H1 (cell line): ENCODE measurements at regions not wholly inside any gene's neighbourhood (a gene's known extent, or its start where the extent isn't known, plus 50 kb on each side); places are given as distances from the start of the nearest gene placed in this dataset.

Experiments
- CTCF ChIA-PET: fragments of 300-600 bp; sonication (Branson Sonifier 250); formaldehyde crosslinking; loops from one replicate; lab custom pipeline; 2021; ENCODE audit not compliant: partially characterized antibody; lab: Charles Lee
- POLR2A ChIA-PET: fragments of 300-600 bp; sonication (Branson Sonifier 250); formaldehyde crosslinking; loops from one replicate; lab custom pipeline; 2021; ENCODE audit warnings: inconsistent platforms; ENCODE audit not compliant: partially characterized antibody; lab: Charles Lee
- DNase-seq, 2 experiments: peaks; one replicate each; pipeline versions ENCODE4 v3.0.0 to v3.0.0-alpha.2; 2010 to 2022; ENCODE audit warnings: low spot score in 2 of 2, low read depth in 1 of 2, mixed read lengths in 1 of 2
- FAIRE-seq: peaks from 2 replicates; lab custom pipeline; 2011; peaks lifted over from hg19 to GRCh38; lab: Jason Lieb, UNC
- H2AFZ ChIP-seq: 2 replicates; pipeline ENCODE4 v1.8.1; 2012; ENCODE audit warnings: low read length, inconsistent platforms
- H2AK5ac ChIP-seq: 2 replicates; pipeline ENCODE4 v1.6.1; 2013; ENCODE audit warnings: low read depth, low read length
- H2BK120ac ChIP-seq: replicated peaks from 2 replicates; pipeline ENCODE3; 2013; ENCODE audit warnings: low read depth, low read length, inconsistent platforms
- H2BK12ac ChIP-seq: 2 replicates; pipeline ENCODE4 v1.6.1; 2013; ENCODE audit warnings: low read depth, low read length
- H2BK15ac ChIP-seq: 2 replicates; pipeline ENCODE4 v1.6.1; 2013; ENCODE audit warnings: low read length
- H2BK20ac ChIP-seq: 2 replicates; pipeline ENCODE4 v1.6.1; 2013; ENCODE audit warnings: low read length
- H2BK5ac ChIP-seq: 2 replicates; pipeline ENCODE4 v1.6.1; 2013; ENCODE audit warnings: low read depth, low read length
- H3K14ac ChIP-seq: 2 replicates; pipeline ENCODE4 v1.6.1; 2013; ENCODE audit warnings: inconsistent platforms; ENCODE audit not compliant: insufficient read length
- H3K18ac ChIP-seq: 2 replicates; pipeline ENCODE4 v1.6.1; 2013; ENCODE audit warnings: low read length; ENCODE audit errors: extremely low read depth
- H3K23ac ChIP-seq: 2 replicates; pipeline ENCODE4 v1.6.1; 2013; ENCODE audit warnings: inconsistent platforms; ENCODE audit not compliant: insufficient read length
- H3K23me2 ChIP-seq: 2 replicates; pipeline ENCODE4 v1.6.1; 2013; ENCODE audit warnings: low read depth, low read length
- H3K27ac ChIP-seq: 2 replicates; pipeline ENCODE4 v1.6.1; 2011; ENCODE audit warnings: low read depth, low read length, inconsistent platforms
- H3K27me3 ChIP-seq, 4 experiments: replicated peaks in 1 of 4; 1 replicate in 1 of 4; 2 replicates in 3 of 4; pipeline versions ENCODE4 v1.6.1 to v1.8.1; 2011 to 2013; ENCODE audit warnings: low read length in 3 of 4, mild to moderate bottlenecking in 3 of 4, inconsistent platforms in 2 of 4, mixed read lengths in 2 of 4, moderate library complexity in 1 of 4; ENCODE audit not compliant: control insufficient read depth in 3 of 4, insufficient read depth in 3 of 4; ENCODE audit errors: extremely low read depth in 1 of 4
- H3K36me3 ChIP-seq, 4 experiments: 2 replicates each; pipeline versions ENCODE4 v1.6.1 to v1.8.1; 2011 to 2013; ENCODE audit warnings: mild to moderate bottlenecking in 4 of 4, low read length in 3 of 4, moderate library complexity in 2 of 4, control low read depth in 1 of 4, inconsistent platforms in 1 of 4; ENCODE audit not compliant: insufficient read depth in 4 of 4, control insufficient read depth in 2 of 4
- H3K4ac ChIP-seq: replicated peaks from 2 replicates; pipeline ENCODE3; 2013; ENCODE audit warnings: low read length, low read depth, mixed read lengths, inconsistent platforms; ENCODE audit not compliant: insufficient read length
- H3K4me1 ChIP-seq, 4 experiments: replicated peaks in 1 of 4; 1 replicate in 1 of 4; 2 replicates in 3 of 4; pipeline versions ENCODE4 v1.6.1 to v1.8.1; 2011 to 2013; ENCODE audit warnings: low read length in 3 of 4, inconsistent platforms in 2 of 4, mixed read lengths in 1 of 4; ENCODE audit not compliant: insufficient read depth in 4 of 4, control insufficient read depth in 3 of 4
- H3K4me2 ChIP-seq, 2 experiments: 2 replicates each; pipeline versions ENCODE4 v1.6.1 to v1.8.1; 2011 to 2013; ENCODE audit warnings: low read depth in 2 of 2, low read length in 2 of 2, control low read depth in 1 of 2, inconsistent platforms in 1 of 2, mild to moderate bottlenecking in 1 of 2; ENCODE audit not compliant: insufficient read depth in 1 of 2
- H3K4me3 ChIP-seq, 4 experiments: fragments of 200-600, 300-600 bp in 1 of 4; sonication (generic), shearing (Covaris generic), sonication (Bioruptor Twin) in 1 of 4; 2 replicates each; pipeline versions ENCODE4 v1.5.1 to v1.8.1; 2011 to 2016; ENCODE audit warnings: low read length in 4 of 4, low read depth in 3 of 4, control low read depth in 2 of 4, inconsistent platforms in 2 of 4, mild to moderate bottlenecking in 2 of 4, mixed read lengths in 1 of 4, moderate library complexity in 1 of 4; ENCODE audit not compliant: insufficient read depth in 2 of 4; ENCODE audit errors: extremely low read depth in 1 of 4
- H3K56ac ChIP-seq: replicated peaks from 2 replicates; pipeline ENCODE3; 2013; ENCODE audit warnings: low read depth, mild to moderate bottlenecking, mixed read lengths, low read length, inconsistent platforms; ENCODE audit not compliant: insufficient read length
- H3K79me1 ChIP-seq: 2 replicates; pipeline ENCODE4 v1.6.1; 2013; ENCODE audit warnings: low read depth, low read length, control low read depth
- H3K79me2 ChIP-seq, 2 experiments: 2 replicates each; pipeline versions ENCODE4 v1.6.1 to v1.8.1; 2012 to 2013; ENCODE audit warnings: low read length in 2 of 2, mild to moderate bottlenecking in 2 of 2, inconsistent platforms in 1 of 2; ENCODE audit not compliant: insufficient read depth in 2 of 2, control insufficient read depth in 1 of 2
- H3K9ac ChIP-seq, 4 experiments: replicated peaks in 1 of 4; 1 replicate in 1 of 4; 2 replicates in 3 of 4; pipeline versions ENCODE4 v1.6.1 to v1.8.1; 2011 to 2013; ENCODE audit warnings: low read depth in 3 of 4, low read length in 3 of 4, control low read depth in 2 of 4, mild to moderate bottlenecking in 2 of 4, moderate library complexity in 2 of 4, inconsistent platforms in 1 of 4; ENCODE audit errors: extremely low read depth in 1 of 4
- H3K9me3 ChIP-seq, 2 experiments: 2 replicates each; pipeline versions ENCODE4 v1.6.1 to v1.8.1; 2012 to 2013; ENCODE audit warnings: mild to moderate bottlenecking in 2 of 2, moderate library complexity in 2 of 2, control low read depth in 1 of 2, inconsistent platforms in 1 of 2, low read depth in 1 of 2, low read length in 1 of 2, mixed read lengths in 1 of 2; ENCODE audit not compliant: insufficient read depth in 2 of 2
- H4K20me1 ChIP-seq, 2 experiments: replicated peaks in 1 of 2; 2 replicates each; pipeline versions ENCODE3 to v1.8.1; 2011 to 2013; ENCODE audit warnings: inconsistent platforms in 2 of 2, low read length in 2 of 2, mild to moderate bottlenecking in 1 of 2; ENCODE audit not compliant: insufficient read depth in 2 of 2, control insufficient read depth in 1 of 2
- H4K5ac ChIP-seq: 2 replicates; pipeline ENCODE4 v1.6.1; 2013; ENCODE audit warnings: low read length, low read depth, mixed read lengths, inconsistent platforms; ENCODE audit not compliant: insufficient read length
- H4K8ac ChIP-seq: 2 replicates; pipeline ENCODE4 v1.8.0; 2013; ENCODE audit warnings: mild to moderate bottlenecking, moderate library complexity, low read length, inconsistent platforms; ENCODE audit not compliant: insufficient read depth; ENCODE audit errors: extremely low read depth
- H4K91ac ChIP-seq: replicated peaks from 2 replicates; pipeline ENCODE3; 2013; ENCODE audit warnings: low read length, mixed read lengths, inconsistent platforms; ENCODE audit not compliant: insufficient read length
- CREB1 ChIP-seq: IDR thresholded peaks from 2 replicates; pipeline ENCODE4 v1.6.1; 2012; ENCODE audit warnings: inconsistent platforms
- EP300 ChIP-seq, 2 experiments: IDR thresholded peaks; 1 replicate in 1 of 2; 2 replicates in 1 of 2; pipeline ENCODE4 v1.6.1; 2011 to 2012; ENCODE audit warnings: low read depth in 2 of 2, low read length in 2 of 2, mild to moderate bottlenecking in 2 of 2, borderline replicate concordance in 1 of 2, inconsistent platforms in 1 of 2, moderate library complexity in 1 of 2
- GABPA ChIP-seq: IDR thresholded peaks from 2 replicates; pipeline ENCODE4 v1.6.1; 2011; ENCODE audit warnings: mild to moderate bottlenecking, low read length, moderate library complexity, borderline replicate concordance; ENCODE audit not compliant: insufficient read depth
- ZNF274 ChIP-seq: IDR thresholded peaks from 2 replicates; pipeline ENCODE4 v1.7.0; 2012; ENCODE audit warnings: low read length, borderline replicate concordance; ENCODE audit errors: extremely low read depth
- WGBS, 2 experiments: shearing (Covaris generic) in 1 of 2; methylation state at CpG; one replicate each; pipeline versions ENCODE4 v1.1.6 to v1.1.7; 2013 to 2015; ENCODE audit warnings: low lambda C conversion rate in 2 of 2, mixed read lengths in 2 of 2, inconsistent platforms in 1 of 2, low coverage in 1 of 2, missing lambda C conversion rate in 1 of 2; ENCODE audit not compliant: insufficient replicate concordance in 2 of 2, insufficient coverage in 1 of 2, insufficient read length in 1 of 2; ENCODE audit errors: extremely low coverage in 1 of 2, missing lambda C conversion rate in 1 of 2; 5-methylcytosine and 5-hydroxymethylcytosine counted together

DNA sequence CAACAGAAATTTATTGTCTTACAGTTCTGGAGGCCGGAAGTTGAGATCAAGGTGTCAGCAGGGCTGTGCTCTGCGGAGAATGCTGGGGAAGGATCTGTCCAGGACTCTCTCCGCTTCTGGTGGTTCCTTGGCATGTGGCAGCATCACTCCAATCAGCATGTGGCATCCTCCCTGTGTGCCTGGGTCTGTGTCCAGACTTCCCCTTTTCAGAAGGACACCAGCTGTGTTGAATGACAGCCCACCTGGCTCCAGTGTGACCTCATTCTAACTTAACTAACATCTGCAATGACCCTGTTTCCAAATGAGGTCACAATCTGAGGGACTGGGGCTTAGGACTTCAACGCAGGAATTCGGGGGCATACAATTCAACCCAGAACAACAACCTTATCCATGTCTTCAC, 141.9 kb downstream of the BMS1 start:
- H4K20me1 ChIP-seq: no peaks in the 10 kb centered on the region
- H3K9ac ChIP-seq: no peak overlapping the region
- no peak for TF ChIP-seq ZNF274
- no peak for TF ChIP-seq GABPA
- TF ChIP-seq EP300 (IDR thresholded peaks at IDR 0.05; ENCODE audit: borderline replicate concordance in 1 of 2, low read depth in 2 of 2, low read length in 2 of 2): no peak
- no peak for TF ChIP-seq CREB1
- no peak overlapping the region for H2AFZ ChIP-seq
- CTCF ChIA-PET: no interaction called here
- H4K5ac ChIP-seq: no peak overlapping the region
- H3K27ac ChIP-seq: no peak overlapping the region
- H3K56ac ChIP-seq: no peak overlapping the region
- peak; percentile 77 for FAIRE-seq
- H2BK15ac ChIP-seq: no peak overlapping the region
- no peaks in the 10 kb centered on the region for H3K79me2 ChIP-seq
- peaks cover 0 to 14% (median 5%) of the 10 kb centered on the region in 4 experiments; a peak in 5 of 7 replicates for H3K4me1 ChIP-seq
- H3K4me3 ChIP-seq: no peak overlapping the region
- H3K23ac ChIP-seq: no peak overlapping the region
- no peak overlapping the region for H2BK20ac ChIP-seq
- 92% methylated on average over 5 of the region's 5 CpGs; no CpG with 5 or more reads in 1 of the 2 experiments for WGBS, 2 experiments
- no peak overlapping the region for H4K8ac ChIP-seq
- no peak overlapping the region for H2BK5ac ChIP-seq
- H3K23me2 ChIP-seq: no peaks in the 10 kb centered on the region
- H3K27me3 ChIP-seq: no peaks in the 10 kb centered on the region
- no peak overlapping the region for H4K91ac ChIP-seq
- no peaks in the 10 kb centered on the region for H3K79me1 ChIP-seq
- no peak overlapping the region for H2BK12ac ChIP-seq
- H2BK120ac ChIP-seq: no peak overlapping the region
- H3K9me3 ChIP-seq: no peaks in the 10 kb centered on the region
- no peak overlapping the region for H3K14ac ChIP-seq
- no peaks in the 10 kb centered on the region for H3K36me3 ChIP-seq
- POLR2A ChIA-PET: no interaction called here
- no peak overlapping the region for H2AK5ac ChIP-seq
- DNase-seq: no peak
- no peak overlapping the region; the same call in 1 of the 2 replicates for H3K18ac ChIP-seq
- H3K4ac ChIP-seq: no peak overlapping the region
- no peak overlapping the region for H3K4me2 ChIP-seq
